COLO829 (cell line): ENCODE measurements at regions not wholly inside any gene's neighbourhood (a gene's known extent, or its start where the extent isn't known, plus 50 kb on each side); places are given as distances from the start of the nearest gene placed in this dataset.

Experiments used
- DNase-seq: peaks from one replicate; pipeline ENCODE4 v3.0.0; 2012; ENCODE audit warnings: low spot score

DNA sequence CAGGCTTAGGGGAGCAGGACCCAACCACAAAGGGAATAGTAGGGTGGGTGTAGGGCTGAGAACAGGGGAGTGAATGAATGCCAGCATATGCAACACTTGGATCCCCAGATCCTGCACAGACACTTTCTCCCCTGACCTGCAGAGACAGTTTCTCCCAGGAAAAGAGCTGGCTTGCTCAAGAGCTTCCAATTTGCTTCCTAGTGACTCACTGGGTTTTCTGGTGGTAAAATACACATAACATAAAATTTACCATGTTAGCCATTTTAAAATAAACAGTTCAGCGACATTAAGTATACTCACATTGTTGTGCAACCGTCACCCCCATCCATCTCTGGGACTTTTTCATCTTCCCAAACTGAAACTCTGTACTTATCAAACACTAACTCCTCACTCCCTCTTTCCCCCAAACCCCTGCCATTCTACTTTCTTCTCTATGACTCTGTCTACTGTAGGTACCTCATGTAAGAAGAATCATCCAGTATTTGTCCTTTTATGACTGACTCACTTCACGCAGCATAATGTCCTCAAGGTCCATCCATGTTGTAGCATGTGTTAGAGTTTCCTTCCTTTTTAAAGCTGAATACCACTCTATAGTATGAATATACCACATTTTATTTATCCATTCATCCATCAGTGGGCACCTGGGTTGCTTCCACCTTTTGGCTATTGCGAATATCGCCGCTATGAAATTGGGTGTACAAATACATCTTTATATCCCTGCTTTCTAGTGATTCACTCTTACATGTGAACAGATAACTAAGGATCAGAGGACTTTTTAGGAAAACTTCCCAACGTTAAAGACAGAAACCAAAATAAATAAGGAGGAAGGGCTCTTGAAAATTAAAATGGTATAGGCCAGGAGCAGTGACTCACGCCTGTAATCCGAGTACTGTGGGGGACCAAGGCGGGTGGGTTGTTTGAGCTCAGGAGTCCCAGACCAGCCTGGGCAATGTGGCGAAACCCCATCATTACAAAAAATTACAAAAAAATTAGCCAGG is 95.6 kb upstream of the TJP1 start:
- DNase-seq, result no peak

DNA sequence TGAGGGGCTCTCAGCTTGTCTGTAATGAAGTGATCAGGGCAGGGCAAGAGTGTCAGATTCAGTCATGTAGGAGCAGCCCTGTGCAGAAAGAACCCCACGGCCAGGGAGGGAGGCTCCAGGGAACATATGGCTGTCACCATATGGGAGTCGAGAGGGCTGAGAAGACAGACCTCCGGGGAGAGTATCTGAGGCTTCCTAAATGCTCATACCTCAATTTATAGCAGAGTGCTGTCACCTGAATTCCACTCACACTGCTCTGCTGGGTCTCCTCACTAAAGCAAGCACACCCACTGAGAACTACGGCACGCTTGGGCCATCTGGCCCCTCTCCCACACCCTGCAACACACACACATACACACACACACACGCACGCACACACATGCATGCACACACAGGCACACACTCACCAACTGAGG is 92.3 kb upstream of the TJP1 start:
- no peak for DNase-seq

DNA sequence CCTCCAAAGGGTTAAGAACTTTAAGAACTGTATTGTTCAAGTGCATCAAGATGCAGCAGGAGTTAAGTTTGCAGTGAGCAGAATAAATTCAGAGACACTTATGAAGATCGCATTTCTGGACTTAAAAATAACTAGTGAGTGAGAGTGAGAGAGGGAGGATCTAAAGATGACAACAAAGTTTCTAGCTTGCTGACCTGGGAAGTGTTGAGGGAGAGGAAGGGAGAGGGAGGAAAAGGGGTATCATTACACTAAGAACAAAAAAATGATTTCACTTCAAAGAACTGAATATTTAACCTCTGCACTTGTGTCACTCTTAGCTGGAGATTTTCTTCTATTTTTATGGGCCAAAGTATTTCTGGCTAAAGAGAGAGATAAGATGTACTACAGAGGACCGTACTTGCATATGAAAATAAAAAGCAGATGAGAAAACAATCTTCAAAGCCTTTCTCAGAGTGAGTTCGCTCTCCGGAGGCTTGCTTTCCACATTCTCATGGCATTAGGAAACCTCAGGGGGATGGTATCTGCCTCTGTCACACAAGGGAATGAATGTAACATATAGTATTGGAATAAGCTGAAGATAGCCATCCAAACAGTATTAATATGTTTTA is 91.4 kb upstream of the TJP1 start:
- no peak for DNase-seq

DNA sequence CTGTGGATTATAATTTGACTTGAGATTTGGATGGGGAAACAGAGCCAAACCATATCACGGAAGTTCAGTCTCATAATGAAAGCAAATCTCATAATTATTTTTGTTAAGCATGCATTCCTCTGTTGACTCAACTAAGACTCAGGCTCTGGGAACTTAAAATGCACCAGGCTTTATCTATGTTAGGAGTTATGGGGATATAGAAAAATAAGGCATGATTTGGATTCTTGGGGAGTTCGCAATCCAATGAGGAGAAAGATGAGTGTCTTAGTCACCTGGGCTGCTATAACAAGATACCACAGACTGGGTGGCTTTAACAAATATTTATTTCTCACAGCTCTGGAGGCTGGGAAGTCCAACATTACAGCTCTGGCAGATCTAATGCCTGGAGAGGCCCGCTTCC is 89.4 kb upstream of the TJP1 start:
- DNase-seq, result no peak

DNA sequence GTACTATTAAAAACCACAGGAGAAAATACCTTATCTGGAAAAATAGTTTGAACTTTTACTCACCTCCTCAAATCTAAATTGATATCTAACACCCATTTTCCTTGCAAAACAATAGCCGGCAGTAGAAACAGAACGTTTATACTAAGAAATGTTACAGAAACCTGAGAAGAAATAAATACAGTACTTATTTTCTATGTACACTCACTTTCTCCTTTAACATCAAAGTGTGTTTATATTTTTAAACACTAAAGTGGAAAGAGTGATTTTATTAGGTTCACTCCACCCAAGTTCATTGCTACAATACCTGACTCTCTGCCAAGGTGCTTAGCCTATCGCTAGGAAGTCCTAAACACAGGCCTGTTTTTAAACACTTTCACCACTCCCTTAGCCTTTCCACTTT is 87.8 kb upstream of the TJP1 start:
- no peak for DNase-seq

DNA sequence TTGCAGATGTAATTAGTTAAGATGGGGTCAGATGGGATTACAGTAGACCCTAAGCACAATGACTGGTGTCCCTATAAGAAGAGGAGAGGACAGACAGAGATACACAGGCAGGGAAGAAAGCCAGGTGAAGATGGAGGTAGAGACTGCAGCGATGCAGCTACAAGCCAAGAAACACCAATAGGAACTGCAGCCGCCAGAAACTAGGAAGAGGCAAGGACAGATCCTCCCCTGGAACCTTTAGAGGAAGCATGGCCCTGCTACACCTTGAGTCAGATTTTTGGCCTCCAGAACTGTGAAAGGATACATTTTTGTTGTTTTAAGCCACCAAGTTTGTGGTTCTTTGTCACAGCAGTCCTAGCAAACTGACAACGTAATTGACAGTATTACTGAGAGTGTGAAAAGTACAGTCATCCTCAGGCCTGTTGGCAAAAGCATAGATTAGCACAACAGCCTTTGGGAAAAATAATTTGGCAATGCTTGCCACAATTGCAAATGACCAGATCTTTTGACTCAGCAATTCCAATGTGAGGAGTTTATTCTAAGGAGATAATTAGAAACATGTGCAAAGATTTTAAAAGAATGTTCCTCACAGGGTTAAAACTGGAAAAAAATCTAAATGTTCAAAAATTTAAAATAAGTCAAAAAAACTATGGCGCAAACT is 82.6 kb upstream of the TJP1 start:
- no peak for DNase-seq

DNA sequence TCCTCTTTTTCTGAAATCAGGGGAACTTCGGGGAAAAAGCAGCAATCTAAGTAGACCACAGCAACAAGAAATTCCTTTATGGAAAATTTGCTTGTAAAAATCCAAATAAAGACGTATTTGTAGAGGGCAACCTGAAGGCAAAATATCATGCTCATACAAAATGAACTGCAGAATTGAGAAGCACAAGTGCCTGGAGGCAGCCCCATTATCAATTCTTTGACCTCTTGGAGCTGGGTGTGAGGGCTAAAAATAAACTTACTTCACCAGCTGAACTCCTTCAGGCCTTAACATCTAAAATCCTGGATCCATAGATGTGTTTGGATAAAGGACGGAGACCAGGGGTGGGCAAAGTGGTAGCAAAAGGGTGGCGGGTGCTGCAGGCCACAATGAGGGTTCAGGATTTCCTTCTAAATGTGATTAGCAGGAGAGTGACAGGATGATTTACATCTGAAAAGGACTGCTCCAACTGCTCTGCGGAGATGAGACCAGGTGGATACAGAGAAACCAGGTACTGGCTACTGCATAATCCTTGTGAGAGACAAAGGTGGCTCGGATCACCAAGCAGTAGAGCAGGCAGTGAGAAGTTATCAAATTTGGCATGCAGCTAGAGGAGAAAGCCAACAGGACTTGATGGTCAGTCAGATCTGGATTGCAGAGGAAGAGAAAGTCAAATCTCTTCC is 81.7 kb upstream of the TJP1 start:
- no peak for DNase-seq

DNA sequence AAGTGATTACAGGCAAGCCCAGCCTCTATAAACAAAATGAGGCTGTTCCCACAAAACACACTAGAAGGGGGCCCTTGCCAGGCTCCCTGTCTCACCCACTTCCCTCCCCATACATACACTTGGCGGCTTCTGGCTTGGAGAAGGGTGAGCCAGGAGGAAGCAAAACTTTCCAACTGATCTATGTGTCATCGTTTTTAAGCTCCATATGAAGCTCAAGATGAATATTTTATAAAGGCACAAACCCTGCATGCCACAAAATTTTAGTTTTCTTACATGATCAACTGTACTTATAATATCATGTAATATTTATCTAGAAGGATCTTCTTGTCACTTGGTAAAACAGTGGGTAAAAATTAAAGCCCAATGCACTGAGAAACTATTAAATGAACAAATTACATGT is 80.8 kb upstream of the TJP1 start:
- no peak for DNase-seq

DNA sequence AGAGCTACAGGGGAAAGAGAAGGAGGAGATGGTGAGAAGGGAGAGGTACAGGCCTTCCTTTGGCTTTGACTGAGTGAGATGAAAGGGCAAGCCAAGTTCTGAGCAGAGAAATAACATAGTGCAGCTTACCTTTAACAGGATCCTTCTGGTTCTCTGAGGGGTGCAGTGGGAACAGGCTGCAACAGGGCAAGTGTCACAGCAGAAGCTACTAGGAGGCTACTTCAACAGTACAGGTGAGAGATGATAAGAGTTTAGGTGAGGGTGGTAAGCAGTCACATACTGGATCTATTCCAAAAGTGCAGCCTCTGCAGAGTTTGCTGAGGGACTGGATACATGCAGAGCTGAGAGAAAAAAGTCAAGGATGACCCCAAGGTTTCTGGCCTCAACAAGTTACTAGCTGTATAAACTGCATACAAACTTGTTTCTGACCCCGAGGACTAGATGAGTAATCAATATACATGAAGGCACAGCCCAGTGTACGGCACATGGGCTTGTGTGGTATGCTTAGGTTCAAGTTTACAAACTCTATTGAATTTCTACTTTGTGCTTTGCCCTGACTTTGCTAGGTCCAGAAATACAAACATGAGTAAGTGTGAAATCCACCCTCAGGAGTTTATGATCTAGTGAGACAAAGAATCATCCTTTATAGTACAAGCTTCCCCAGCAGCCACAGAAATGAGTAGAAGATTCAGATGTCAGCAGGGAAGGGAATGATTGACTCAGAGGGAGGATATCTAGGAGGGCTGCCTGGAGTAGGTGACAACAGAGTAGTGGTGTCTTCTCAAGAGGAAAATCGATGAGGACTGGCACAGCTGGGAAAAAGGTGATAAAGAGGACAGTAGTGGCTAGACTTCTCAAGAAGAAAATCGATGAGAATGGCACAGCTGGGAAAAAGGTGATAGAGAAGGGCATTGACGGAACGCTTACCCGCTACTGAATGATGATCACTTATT is 78.2 kb upstream of the TJP1 start:
- no peak for DNase-seq

DNA sequence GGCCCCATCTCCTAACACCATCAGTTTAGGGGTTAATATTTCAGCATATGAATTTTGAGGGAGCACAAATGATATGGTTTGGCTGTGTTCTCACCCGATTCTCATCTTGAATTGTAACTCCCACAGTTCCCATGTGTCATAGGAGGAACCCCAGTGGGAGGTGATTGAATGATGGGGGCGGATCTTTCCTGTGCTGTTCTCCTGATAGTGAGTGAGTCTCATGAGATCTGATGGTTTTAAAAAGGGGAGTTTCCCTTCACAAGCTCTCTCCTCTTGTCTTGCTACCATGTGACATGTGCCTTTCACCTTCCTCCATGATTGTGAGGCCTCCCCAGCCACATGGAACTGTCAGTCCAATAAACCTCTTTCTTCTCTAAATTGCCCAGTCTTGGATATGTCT is 73.8 kb upstream of the TJP1 start:
- DNase-seq, result no peak

DNA sequence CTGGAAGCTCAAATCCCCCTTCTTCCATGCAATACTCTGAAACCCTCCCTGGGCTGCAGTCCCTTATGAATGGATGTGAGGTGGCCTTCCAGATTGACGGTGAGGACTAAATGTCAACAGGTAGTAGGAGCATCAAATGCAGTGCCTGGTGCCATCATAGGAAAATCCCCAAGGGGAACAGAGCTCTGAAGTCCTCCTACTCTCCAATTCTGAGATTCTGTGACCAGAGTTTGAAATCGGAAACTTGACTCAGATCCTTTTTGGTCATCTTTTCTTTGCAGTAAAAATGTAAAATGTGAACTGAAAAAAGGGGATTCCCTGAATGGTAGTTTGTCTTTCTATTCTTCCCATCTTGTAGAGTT is 68.8 kb upstream of the TJP1 start:
- DNase-seq, result no peak

DNA sequence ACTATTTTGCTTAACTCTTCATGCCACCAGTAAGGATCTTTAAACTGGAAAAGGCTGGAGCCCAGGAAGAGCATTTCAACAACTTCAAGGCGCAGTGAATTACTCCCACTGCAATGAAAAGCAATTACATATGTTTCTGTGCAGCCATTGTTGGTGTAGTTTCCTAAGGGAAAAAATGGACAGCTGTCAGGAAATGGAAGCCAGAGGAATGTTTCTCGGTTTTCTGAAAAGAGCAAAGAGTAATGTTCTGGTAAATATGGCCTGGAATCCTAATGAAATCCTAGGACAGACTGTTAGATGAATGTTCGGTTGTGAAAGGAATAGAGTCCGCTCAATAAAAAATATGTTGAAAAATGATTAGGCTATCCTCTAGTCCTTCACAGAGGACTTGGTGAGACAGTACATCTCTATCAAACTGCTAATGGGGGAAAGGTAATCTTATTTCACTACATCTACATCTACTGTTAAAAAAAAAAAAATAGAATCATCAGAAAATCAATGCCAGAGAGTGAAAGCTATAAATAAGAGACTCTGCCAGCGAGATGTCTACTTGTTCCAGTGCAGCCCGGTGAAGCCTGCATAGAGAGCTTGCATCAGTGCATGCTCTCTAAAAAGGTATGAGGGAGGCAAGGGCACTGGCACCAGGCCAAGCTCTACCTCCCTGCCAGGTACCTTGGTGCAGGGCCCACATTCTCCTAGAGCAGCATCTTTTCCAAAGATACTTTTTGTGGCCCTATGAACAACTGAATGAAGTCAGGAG is 68.2 kb upstream of the TJP1 start:
- no peak for DNase-seq

DNA sequence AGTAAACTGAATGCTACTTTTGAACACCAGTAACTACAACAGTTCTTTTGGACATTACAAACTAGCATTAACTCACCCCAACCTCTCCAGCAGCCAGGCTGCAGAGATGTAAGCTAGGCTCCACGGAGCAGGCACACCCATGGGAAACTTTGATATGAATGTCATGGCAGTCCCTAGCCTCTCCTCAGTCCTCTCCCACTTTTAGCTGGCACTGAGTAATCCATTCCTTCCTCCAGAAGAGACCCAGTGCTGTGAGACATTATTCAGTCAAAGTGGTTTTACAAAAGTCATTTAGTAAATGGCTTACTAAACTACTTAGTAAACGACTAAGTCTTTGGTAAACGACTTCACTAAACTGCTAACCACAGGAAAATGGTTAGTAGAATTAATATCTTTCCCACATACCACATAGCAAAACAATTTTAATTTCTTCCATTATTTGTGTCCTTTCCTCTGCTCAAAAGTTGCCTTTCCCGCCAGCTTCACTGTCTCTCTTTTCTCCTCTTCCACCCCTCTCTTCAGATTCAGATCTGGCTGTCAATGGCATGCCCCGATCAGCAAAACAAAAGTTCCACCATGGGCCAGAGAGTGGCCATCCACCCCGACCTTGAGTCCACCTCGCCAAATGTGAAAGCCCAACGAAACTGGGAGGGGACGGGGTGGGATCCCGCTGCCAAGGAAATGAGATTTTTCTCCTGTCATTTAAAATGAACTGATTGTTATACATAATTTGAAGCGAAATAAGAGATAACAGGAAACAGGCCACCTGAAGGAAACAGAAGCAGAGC is 67.5 kb upstream of the TJP1 start:
- DNase-seq, result no peak

DNA sequence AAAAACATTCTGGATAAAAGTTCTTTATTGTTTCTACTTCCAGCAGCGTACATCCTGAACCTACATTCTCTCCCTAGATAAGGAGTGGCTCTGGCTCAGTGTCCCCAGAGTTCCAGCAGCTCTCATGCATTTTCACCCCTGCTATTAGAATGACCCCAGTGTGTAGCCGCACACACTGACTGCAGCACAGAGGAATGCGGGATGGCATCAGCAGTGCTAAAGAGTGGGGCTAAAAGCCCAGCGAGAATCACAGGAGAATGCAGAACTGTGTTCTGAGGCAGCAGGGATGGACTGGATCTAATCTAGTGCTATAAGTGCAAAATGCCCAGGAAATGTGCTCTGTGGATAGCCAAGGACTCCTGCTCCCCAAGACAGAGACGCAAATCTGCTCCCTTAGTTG is 66.4 kb upstream of the TJP1 start:
- no peak for DNase-seq

DNA sequence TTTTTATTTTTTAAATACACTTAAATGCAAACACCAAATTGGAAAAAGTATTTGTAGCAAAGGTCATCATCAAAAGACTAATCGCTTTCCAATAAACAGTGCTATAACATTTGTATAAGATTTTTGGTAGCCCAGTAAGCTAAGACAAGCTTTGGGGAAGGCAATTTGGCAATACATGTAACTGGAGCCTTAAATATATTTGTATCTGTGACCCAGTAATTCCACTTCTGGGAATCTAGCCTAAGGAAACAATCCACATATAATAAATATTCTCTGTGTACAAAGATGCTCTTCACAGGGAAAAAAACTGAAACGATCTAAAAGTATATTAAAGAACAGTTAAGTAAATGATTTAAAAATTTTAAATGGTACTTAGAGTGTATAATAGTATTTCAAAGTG is 65.5 kb upstream of the TJP1 start:
- DNase-seq, result no peak

DNA sequence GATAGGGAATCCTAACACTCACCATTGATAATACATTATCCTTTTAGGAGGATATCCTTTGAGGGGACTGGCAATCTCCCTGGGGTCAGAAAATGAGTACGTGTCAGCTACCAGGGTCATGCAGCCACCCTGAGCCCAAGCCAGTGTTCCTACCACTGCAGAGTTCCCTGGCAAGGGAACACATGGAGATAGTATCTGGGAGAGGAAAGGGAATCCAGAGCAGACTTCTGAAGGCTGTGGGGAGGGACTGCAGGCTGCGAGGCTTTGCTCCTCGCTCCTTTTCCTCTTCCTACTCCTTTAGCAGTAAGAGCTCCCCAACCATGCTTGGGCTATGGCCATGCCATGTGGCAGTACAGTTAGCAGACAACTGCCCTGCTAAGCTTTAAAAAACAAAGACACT is 62.9 kb upstream of the TJP1 start:
- no peak for DNase-seq

DNA sequence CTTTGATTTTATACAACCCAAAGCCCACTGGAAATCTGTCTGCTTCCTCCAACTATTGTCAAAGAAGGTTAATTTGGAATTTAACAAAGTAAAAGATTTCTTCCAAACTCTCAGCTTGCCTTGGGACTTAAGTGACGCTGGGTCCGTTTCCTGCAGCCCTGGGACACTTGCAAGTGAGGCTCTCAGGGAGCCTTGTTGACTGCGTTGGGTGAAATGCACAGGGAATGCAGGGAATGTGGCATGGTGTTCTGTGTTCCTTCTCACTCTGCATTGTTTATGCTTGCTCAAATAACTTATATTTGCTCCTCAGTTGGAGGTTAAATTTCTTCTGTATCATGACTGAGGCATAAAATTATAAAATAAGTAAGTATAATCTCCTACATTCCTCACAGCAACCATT is 60.9 kb upstream of the TJP1 start:
- no peak for DNase-seq

DNA sequence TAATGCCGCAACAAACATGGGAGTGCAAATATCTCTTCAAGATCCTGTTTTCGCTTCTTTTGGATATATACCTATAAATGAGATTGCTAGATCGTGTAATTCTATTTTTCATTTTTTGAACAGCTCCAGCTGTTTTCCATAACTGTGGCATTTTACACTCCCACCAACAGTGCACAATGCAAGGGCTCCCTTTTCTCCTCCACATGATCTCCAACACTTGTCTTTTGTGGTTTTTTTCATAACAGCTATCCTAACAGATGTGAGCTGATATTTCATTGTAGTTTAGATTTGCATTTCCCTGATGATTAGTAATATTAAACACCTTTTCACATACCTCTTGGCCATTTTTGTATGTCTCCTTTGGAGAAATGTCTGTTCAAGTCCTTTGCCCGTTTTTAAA is 58.6 kb upstream of the TJP1 start:
- no peak for DNase-seq

DNA sequence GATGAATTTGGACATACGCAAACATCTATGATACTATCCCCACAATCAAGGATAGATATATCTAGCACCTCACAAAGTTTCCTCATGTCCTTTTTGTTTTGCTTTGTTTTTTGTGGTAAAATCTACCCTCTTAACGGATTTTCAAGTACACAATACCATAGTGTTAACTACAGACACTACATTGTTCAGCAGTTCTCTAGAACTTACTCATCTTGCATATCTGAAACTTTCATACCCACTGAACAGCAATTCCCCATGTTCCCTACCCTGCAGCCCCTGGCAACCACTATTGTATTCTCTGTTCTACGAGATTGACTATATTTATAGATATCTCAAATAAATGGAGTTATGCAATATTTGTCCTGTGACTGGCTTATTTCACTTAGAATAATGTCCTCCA is 58.1 kb upstream of the TJP1 start:
- DNase-seq, result peak; percentile 16

DNA sequence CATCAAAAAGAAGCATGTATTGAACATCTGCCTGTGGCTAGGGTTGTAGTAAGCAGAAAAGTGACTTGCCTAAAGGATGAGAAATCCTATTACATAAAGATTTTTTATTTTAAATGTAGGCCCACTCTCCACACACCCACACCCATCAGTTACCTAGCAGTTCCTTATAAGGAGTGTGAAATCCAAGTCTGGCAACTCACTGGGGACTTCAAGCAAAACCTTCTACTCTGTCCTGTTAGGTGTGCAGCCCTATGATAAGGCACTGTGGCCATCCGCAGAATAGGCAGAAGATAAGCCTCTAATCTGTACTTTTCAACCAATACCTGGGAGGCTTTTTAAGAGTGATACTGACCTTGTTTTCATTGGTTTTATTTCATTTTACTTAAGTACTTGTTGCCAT is 52.7 kb upstream of the TJP1 start:
- DNase-seq, result no peak
